HFF-Myc (cell line): ENCODE measurements at regions not wholly inside any gene's neighbourhood (a gene's known extent, or its start where the extent isn't known, plus 50 kb on each side); places are given as distances from the start of the nearest gene placed in this dataset.

Source experiments
- DNase-seq: peaks from one replicate; pipeline ENCODE4 v3.0.0-alpha.2; 2011; ENCODE audit warnings: low read depth; ENCODE audit errors: extremely low read depth
- H3K4me3 ChIP-seq: replicated peaks from 2 replicates; pipeline ENCODE4 v1.5.1; 2011; ENCODE audit warnings: low read depth, mild to moderate bottlenecking, control low read depth, low read length
- TF ChIP-seq, protein P1 (sequence below): IDR thresholded peaks from 2 replicates; pipeline ENCODE4 v1.5.1; 2012; ENCODE audit warnings: mild to moderate bottlenecking, low read depth, low read length, control low read depth; ENCODE audit errors: missing control alignments

DNA sequence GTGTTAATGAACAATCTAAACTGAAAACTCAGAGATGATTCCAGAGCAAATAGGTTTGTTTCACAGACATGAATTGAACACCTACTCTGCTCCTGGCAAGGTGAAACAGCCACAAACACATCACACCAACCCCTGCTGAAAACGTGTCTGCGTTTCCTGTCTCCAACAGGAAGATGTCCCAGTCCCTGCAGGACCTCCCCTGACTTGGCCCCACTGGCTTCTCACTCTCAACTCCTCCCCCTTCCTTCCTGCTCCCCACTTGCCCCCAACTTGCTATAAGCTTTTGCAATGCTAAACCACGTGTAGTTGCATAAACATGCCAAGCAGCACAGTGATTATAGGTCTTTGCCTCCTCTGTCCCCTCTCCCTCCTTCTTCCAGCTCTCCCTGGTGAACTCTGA, 567.6 kb downstream of the BCL11B start:
- DNase-seq: no peak
- H3K4me3 ChIP-seq: no peak overlapping the region
- TF ChIP-seq, protein P1, sequence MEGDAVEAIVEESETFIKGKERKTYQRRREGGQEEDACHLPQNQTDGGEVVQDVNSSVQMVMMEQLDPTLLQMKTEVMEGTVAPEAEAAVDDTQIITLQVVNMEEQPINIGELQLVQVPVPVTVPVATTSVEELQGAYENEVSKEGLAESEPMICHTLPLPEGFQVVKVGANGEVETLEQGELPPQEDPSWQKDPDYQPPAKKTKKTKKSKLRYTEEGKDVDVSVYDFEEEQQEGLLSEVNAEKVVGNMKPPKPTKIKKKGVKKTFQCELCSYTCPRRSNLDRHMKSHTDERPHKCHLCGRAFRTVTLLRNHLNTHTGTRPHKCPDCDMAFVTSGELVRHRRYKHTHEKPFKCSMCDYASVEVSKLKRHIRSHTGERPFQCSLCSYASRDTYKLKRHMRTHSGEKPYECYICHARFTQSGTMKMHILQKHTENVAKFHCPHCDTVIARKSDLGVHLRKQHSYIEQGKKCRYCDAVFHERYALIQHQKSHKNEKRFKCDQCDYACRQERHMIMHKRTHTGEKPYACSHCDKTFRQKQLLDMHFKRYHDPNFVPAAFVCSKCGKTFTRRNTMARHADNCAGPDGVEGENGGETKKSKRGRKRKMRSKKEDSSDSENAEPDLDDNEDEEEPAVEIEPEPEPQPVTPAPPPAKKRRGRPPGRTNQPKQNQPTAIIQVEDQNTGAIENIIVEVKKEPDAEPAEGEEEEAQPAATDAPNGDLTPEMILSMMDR: no peak

DNA sequence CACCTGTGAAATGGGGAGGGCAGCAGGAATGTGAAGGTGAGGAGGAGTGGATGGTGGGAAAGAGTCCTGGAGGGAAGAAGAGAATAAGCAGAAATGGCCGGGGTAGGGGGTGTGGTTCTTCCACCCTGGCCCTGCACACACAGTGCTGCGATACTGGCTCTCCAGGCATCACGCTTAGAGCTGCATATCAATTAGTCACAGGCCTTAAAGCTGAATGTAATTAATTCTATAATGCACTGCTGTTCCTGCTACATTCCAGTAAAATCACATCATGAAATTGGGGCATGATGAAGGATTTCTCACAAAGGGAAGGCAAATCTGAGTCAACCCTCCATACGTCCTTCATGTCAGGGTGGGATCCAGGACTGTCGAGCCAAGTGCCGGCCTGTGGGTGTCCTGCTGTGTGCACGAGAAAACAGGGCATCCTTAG, 566.1 kb downstream of the BCL11B start:
- no peak overlapping the region for H3K4me3 ChIP-seq
- DNase-seq: no peak
- TF ChIP-seq, protein P1: no peak

DNA sequence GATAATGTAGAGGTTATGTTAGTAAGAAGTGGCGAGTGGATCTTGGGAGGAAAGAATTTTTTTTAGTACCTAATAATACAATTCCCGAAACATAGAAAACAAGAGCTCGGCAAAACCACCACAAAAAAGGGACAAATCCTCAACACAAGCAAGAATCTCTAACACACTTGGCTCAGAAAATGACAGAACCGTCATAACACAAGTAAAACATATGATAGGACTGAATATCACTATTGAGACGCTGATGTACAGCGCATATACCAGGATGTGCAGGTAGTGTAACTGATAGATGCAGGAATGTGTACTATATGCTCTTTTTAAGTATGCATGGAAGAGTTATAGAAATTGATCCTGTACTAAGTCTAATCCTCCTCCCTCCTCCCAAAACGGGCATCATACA, 564.5 kb downstream of the BCL11B start:
- TF ChIP-seq, protein P1: no peak
- DNase-seq: no peak
- H3K4me3 ChIP-seq: no peak overlapping the region

DNA sequence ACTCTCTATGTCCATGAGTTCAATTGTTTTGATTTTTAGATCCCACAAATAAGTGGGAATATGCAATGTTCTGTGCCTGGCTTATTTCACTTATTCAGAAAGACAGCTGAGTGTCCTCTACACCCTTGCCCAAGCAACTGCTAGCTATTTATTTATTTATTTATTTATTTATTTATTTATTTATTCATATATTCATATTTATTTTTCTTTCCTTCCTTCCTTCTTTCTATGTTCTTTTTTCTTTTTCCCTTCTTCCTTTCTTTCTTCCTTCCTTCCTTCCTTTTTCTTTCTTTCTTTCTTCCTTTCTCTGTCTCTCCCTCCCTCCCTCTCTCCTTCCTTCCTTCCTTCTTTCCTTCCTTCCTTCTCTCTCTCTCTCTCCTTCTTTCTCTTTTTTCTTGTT, 563.4 kb downstream of the BCL11B start:
- TF ChIP-seq, protein P1: no peak
- DNase-seq: no peak
- H3K4me3 ChIP-seq: no peak overlapping the region

DNA sequence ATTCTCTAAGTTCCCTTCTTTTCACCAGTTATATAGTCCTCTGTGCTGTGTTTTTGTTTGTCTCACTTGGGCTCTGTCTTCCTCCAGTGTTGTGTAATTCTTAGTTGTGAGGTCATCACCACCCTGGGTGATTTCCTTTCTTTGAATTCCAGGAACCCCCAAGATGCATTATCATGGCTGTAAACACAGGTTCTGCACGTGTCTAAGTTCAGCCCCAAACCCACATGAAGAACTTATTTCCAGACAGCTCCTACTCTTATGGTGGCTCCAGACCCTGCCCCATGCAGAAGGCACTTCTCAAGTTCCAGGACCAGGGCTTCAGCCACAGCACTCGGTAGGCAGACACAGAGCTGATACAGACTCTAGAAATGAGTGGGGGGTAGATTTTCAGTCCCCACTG, 560.5 kb downstream of the BCL11B start:
- DNase-seq: no peak
- TF ChIP-seq, protein P1: no peak
- H3K4me3 ChIP-seq: no peak overlapping the region

DNA sequence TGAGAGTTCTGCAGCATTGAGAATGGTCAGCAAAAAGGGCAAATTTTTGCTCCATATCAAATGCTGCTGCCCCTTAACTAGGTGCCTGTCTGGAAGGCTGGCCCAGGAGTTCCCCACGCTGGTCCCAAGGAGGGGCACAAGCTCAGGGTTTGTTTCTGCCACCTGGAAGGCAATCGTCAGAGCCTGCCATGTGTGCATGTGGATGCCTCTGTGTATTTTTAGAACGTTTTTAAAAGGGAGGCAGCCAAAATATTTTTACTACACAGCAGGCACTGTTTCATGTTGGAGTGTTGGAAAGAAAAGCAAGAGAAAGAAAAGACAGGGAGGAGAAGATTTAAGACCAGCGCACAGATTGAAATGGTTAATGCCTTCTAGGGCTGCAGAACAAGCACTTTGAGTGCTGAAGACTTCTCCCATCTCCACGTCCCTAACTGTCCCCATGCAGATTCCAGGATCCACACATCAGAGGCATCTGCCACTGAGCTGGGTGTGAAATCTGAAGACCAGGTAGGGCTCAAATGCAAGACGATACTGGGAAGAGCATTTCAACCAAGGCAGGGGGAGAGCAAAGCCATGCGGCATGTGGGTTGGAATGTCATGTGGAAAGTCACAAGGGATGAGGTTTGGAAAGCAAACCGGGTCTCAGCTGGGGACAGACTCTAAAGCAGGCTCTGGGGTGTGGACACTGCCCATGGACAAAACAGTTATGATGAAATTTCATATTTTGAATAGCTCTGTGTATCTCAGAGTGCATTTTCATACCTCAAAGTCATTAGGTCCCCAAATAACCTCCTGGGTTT, 557.2 kb downstream of the BCL11B start:
- no peak overlapping the region for H3K4me3 ChIP-seq
- TF ChIP-seq, protein P1: no peak
- DNase-seq: no peak

DNA sequence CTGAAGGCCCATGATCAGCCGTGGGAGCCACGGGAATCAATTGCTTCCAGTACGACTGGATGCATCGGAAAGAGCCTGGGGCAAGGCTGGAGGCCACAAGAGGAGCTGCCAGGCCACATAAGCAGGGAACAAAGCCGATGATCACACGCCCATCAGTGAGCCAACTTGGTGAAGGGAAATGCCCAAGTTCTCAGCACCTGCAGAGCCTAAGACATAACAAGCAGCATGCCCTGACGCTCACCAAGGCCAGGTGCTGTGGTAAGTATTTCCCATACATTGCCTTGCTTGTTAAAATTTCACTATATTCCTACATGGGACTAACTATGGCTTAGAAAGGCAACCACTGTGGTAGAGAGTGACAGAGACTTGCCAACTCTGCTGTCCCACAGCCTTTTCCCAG, 555.9 kb downstream of the BCL11B start:
- no peak overlapping the region for H3K4me3 ChIP-seq
- TF ChIP-seq, protein P1: no peak
- DNase-seq: no peak
